Brain microvascular endothelial cell (primary cell): ENCODE measurements at regions not wholly inside any gene's neighbourhood (a gene's known extent, or its start where the extent isn't known, plus 50 kb on each side); places are given as distances from the start of the nearest gene placed in this dataset.

Experiments
- DNase-seq: peaks from one replicate; pipeline ENCODE4 v3.0.0-alpha.2; 2020
- H3K27ac ChIP-seq: fragments of 250-450 bp; sonication (Bioruptor Pico); 2 replicates; pipeline ENCODE4 v1.5.1; 2020; ENCODE audit warnings: mild to moderate bottlenecking, moderate library complexity
- H3K27me3 ChIP-seq: fragments of 250-450 bp; sonication (Bioruptor Pico); replicated peaks from 2 replicates; pipeline ENCODE4 v1.5.1; 2020; ENCODE audit warnings: mild to moderate bottlenecking
- H3K36me3 ChIP-seq: fragments of 250-450 bp; sonication (Bioruptor Pico); replicated peaks from 2 replicates; pipeline ENCODE4 v1.5.1; 2020; ENCODE audit warnings: mild to moderate bottlenecking
- H3K4me3 ChIP-seq: 2 replicates; pipeline ENCODE4 v1.5.1; 2011; ENCODE audit warnings: low read depth, mild to moderate bottlenecking, control low read depth, low read length, moderate library complexity
- in situ Hi-C: cut with HindIII; loops from 2 replicates; pipeline ENCODE4 v1.10.0; 2017; ENCODE audit warnings: low sequenced_read_pairs, low pct_ligation_motif_present
- TF ChIP-seq, protein P1 (sequence below): IDR thresholded peaks from 2 replicates; pipeline ENCODE4 v1.5.1; 2011; ENCODE audit warnings: low read depth, mild to moderate bottlenecking, moderate library complexity, low read length, control low read depth, inconsistent platforms; ENCODE audit errors: missing control alignments

DNA sequence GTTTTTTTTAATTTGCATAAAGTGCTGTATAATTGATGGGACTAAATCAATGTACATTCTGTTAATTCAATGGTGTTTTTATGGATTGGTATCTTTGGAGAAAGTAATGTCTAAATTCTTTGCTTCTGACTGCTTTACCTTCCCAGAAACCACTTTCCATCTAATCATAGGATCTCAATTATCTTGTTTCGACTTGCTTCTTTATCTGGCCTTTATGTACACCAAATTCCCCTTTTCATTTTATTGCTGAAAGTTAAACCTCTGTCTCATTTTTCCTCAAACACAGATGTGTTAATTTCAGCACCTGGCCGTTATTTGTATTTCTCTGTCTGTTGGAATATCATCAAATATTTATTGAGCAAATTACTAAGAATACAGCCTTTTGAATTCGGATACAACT lies 287.3 kb upstream of the GBE1 start:
- Histone ChIP-seq H3K27me3 (no peaks in the 10 kb centered on the region), H3K4me3 (no peak overlapping the region), H3K27ac (no peak overlapping the region), H3K36me3 (no peaks in the 10 kb centered on the region)
- in situ Hi-C loops: no loop called here
- no peak for DNase-seq
- TF ChIP-seq, protein P1, sequence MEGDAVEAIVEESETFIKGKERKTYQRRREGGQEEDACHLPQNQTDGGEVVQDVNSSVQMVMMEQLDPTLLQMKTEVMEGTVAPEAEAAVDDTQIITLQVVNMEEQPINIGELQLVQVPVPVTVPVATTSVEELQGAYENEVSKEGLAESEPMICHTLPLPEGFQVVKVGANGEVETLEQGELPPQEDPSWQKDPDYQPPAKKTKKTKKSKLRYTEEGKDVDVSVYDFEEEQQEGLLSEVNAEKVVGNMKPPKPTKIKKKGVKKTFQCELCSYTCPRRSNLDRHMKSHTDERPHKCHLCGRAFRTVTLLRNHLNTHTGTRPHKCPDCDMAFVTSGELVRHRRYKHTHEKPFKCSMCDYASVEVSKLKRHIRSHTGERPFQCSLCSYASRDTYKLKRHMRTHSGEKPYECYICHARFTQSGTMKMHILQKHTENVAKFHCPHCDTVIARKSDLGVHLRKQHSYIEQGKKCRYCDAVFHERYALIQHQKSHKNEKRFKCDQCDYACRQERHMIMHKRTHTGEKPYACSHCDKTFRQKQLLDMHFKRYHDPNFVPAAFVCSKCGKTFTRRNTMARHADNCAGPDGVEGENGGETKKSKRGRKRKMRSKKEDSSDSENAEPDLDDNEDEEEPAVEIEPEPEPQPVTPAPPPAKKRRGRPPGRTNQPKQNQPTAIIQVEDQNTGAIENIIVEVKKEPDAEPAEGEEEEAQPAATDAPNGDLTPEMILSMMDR: no peak

DNA sequence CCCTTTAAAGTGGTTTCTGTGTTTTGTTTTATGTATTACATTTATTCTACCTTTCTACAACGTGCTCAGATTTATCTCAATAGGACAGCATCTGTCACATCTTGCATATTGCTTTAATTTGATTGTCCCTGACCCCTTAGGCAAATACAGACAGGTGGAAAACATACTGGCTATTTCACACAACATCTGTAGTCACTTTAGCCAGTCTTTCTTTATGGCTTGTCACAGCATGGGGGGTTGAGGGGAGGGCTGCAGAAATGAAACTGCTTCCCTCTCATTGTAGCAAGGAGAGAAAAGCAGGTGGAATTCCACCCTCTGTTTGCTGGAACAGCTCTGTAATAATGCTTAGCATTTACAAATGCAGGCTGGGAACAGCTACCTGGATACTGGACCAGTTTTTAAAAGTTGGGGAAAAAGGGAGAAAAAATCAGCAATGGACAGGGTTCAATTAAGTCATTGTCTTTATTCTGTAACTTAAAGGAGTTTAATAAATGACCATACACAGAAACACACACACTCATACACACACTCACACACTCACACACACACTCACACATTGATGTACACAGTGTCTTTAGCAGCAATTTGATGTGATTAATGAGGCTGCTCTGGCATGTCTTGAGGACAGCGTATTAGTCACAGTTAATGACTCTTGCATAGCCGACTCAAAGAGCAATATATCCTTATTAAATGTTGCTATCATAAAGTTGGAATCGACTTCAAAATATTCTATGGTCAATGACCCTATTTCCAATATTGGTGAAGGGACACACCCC lies 283.7 kb upstream of the GBE1 start:
- Histone ChIP-seq H3K36me3 (no peaks in the 10 kb centered on the region), H3K27me3 (no peaks in the 10 kb centered on the region), H3K4me3 (no peak overlapping the region), H3K27ac (no peak overlapping the region)
- in situ Hi-C loops: no loop called here
- TF ChIP-seq, protein P1: no peak
- no peak for DNase-seq

DNA sequence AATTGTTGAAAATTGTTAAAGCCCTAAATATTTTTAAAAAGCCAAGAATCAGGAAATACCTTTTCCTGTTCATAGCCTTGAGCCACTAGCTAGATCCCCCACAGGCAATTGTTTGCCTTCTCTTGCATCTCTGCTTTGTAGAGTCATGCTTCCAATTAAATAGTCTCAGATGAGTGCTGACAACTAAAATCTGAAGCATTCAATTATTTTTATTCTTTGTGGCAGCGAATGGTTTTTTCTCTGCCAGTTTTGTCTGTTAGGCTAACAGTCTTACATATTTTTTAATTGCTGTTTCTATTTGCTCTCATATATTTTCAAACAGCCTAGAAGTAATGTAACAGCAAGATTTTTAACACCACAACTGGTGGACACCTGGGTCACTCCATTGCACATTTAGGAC lies 277.1 kb upstream of the GBE1 start:
- TF ChIP-seq, protein P1: no peak
- in situ Hi-C loops: no loop called here
- Histone ChIP-seq H3K4me3 (no peak overlapping the region), H3K36me3 (no peaks in the 10 kb centered on the region), H3K27ac (no peak overlapping the region), H3K27me3 (no peaks in the 10 kb centered on the region)
- no peak for DNase-seq

DNA sequence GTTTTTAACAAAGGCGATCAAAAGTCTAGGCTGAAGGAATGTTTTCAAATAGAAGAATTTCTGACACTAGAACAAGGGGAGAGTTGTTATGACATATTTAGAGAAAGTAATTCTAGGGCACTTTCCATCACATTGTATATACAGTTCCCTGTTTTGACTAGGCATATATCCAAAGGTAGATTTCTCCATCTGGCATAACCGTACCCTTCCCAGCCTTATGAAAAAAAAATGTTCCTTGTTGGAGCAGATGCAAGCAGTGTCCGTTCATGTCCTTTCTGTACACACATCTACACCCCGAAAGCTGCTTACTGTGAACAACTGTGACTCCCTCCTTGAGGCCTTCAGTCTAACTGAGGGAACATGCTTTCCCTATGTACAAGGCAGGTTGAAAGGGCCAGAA lies 271.7 kb upstream of the GBE1 start:
- no peak overlapping the region for H3K27ac ChIP-seq
- H3K4me3 ChIP-seq: no peak overlapping the region
- TF ChIP-seq, protein P1: no peak
- H3K36me3 ChIP-seq: no peaks in the 10 kb centered on the region
- H3K27me3 ChIP-seq: no peaks in the 10 kb centered on the region
- no peak for DNase-seq
- in situ Hi-C loops: no loop called here

DNA sequence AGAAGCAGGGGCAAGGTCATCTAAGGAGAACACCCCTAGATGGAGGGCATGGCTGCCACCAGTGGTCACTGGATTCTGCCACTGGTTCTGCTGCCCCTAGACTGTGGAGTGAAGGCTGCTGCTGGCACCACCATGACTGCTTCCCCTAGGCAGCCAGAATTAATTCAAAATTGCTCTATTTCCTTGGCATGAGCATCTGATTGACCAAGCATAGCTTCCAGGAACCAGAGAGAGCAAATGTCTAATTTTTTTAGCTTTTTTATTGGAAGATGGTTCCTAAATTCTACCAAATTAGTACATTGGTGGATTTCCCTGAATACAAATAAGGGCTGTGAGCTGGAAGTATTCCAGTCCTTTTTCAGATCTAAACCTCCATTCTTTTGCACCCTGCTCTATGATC lies 270.2 kb upstream of the GBE1 start:
- H3K27ac ChIP-seq: no peak overlapping the region
- H3K4me3 ChIP-seq: no peak overlapping the region
- TF ChIP-seq, protein P1: no peak
- no peak for DNase-seq
- H3K36me3 ChIP-seq: no peaks in the 10 kb centered on the region
- in situ Hi-C loops: no loop called here
- H3K27me3 ChIP-seq: no peaks in the 10 kb centered on the region

DNA sequence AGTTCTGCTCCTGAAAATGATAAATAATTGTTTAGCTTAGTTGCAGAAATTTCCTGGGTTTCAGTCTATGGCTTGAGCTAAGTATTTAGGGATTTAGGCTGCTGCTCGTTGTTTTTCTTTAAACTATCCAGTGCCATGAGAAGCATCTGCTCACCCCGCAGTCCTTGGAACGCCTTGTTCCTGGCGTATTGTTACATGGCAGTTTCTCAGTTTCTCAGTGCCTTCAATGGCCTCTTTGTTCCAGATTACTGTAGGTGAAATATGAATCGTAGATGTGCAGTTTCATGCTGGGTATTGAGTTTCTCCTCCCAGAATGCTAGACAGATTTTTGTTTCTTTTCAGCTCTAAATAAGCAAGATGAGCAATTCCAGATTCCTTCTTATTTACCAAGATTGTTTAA lies 269.5 kb upstream of the GBE1 start:
- TF ChIP-seq, protein P1: no peak
- DNase-seq: no peak
- H3K4me3 ChIP-seq: no peak overlapping the region
- in situ Hi-C loops: no loop called here
- H3K27ac ChIP-seq: no peak overlapping the region
- H3K36me3 ChIP-seq: no peaks in the 10 kb centered on the region
- H3K27me3 ChIP-seq: no peaks in the 10 kb centered on the region
